ENCODE measurements at regions not wholly inside any gene's neighbourhood (a gene's known extent, or its start where the extent isn't known, plus 50 kb on each side); places are given as distances from the start of the nearest gene placed in this dataset.
"Not testable (repeated sequence)": the region's sequence is repeated elsewhere in the genome, so short reads cannot be mapped to it uniquely, and the experiment has no call there.

GRCh38 chr7:55688684-55689681 lies 116.7 kb upstream of the VOPP1 start:
- not testable (repeated sequence) for TF ChIP-seq CTCF (IDR thresholded peaks at IDR 0.05; ENCODE audit: insufficient read depth, low read depth, low read length); EZH2 (IDR thresholded peaks at IDR 0.05; ENCODE audit: insufficient read depth, low read length)
